Adipocyte (in vitro differentiated cells): ENCODE measurements at regions not wholly inside any gene's neighbourhood (a gene's known extent, or its start where the extent isn't known, plus 50 kb on each side); places are given as distances from the start of the nearest gene placed in this dataset.
"Not testable (repeated sequence)": the region's sequence is repeated elsewhere in the genome, so short reads cannot be mapped to it uniquely, and the experiment has no call there.

Experiments used
- DNase-seq: peaks from one replicate; pipeline ENCODE4 v3.0.0-alpha.2; 2015; ENCODE audit warnings: low read depth
- H3K27me3 ChIP-seq: replicated peaks from 2 replicates; pipeline ENCODE4 v1.7.0; 2013; ENCODE audit warnings: mild to moderate bottlenecking, low read length, moderate library complexity; ENCODE audit not compliant: control insufficient read depth, insufficient read depth
- H3K36me3 ChIP-seq: 2 replicates; pipeline ENCODE4 v1.7.0; 2013; ENCODE audit warnings: low read length, mild to moderate bottlenecking, moderate library complexity; ENCODE audit not compliant: control insufficient read depth, insufficient read depth, severe bottlenecking
- H3K4me1 ChIP-seq: 2 replicates; pipeline ENCODE4 v1.7.0; 2013; ENCODE audit warnings: mild to moderate bottlenecking, low read length, moderate library complexity; ENCODE audit not compliant: control insufficient read depth, insufficient read depth
- H3K4me3 ChIP-seq: 2 replicates; pipeline ENCODE4 v1.7.0; 2013; ENCODE audit warnings: mild to moderate bottlenecking, low read length, moderate library complexity
- H3K9ac ChIP-seq: 2 replicates; pipeline ENCODE4 v1.7.0; 2013; ENCODE audit warnings: mild to moderate bottlenecking, low read length, moderate library complexity
- H3K9me3 ChIP-seq: 2 replicates; pipeline ENCODE4 v1.7.0; 2013; ENCODE audit warnings: mild to moderate bottlenecking, low read length, moderate library complexity; ENCODE audit not compliant: control insufficient read depth

GRCh38 chr20:53824779-53825178 is 231.1 kb upstream of the ZNF217 start:
- Histone ChIP-seq H3K9me3 (no peaks in the 10 kb centered on the region), H3K4me3 (no peak overlapping the region), H3K36me3 (no peaks in the 10 kb centered on the region), H3K4me1 (peaks cover 27% of the 10 kb centered on the region), H3K27me3 (no peaks in the 10 kb centered on the region), H3K9ac (no peak overlapping the region)
- DNase-seq = peak; percentile 46

- DNase-seq = no peak
- H3K9me3 ChIP-seq = peaks cover 5% of the 10 kb centered on the region
- H3K4me1 ChIP-seq = peaks cover 15% of the 10 kb centered on the region
- no peak overlapping the region for H3K9ac ChIP-seq
- no peaks in the 10 kb centered on the region for H3K27me3 ChIP-seq
- H3K36me3 ChIP-seq = no peaks in the 10 kb centered on the region
- H3K4me3 ChIP-seq = no peak overlapping the region
Observed at GRCh38 chr20:53823121-53823764, 229.6 kb upstream of the ZNF217 start.

- Histone ChIP-seq H3K9me3 (peaks cover 5% of the 10 kb centered on the region), H3K4me1 (peaks cover 8% of the 10 kb centered on the region), H3K27me3 (no peaks in the 10 kb centered on the region), H3K9ac (no peak overlapping the region), H3K36me3 (no peaks in the 10 kb centered on the region), H3K4me3 (no peak overlapping the region)
- DNase-seq = no peak
Observed at GRCh38 chr20:53822534-53822933, 228.9 kb upstream of the ZNF217 start.

GRCh38 chr20:53819973-53820451 is 226.4 kb upstream of the ZNF217 start:
- Histone ChIP-seq H3K27me3 (no peaks in the 10 kb centered on the region), H3K9ac (no peak overlapping the region), H3K9me3 (peaks cover 5% of the 10 kb centered on the region), H3K4me3 (no peak overlapping the region), H3K36me3 (no peaks in the 10 kb centered on the region), H3K4me1 (peaks cover 7% of the 10 kb centered on the region)
- no peak for DNase-seq

- Histone ChIP-seq H3K9ac (no peak overlapping the region), H3K27me3 (no peaks in the 10 kb centered on the region), H3K4me1 (peaks cover 14% of the 10 kb centered on the region), H3K9me3 (peaks cover 5% of the 10 kb centered on the region), H3K36me3 (no peaks in the 10 kb centered on the region), H3K4me3 (no peak overlapping the region)
- no peak for DNase-seq
Observed at GRCh38 chr20:53818457-53819177, 225.0 kb upstream of the ZNF217 start.

- peaks cover 15% of the 10 kb centered on the region for H3K4me1 ChIP-seq
- H3K9ac ChIP-seq, H3K27me3 ChIP-seq, H3K9me3 ChIP-seq, H3K36me3 ChIP-seq, H3K4me3 ChIP-seq, DNase-seq: not testable (repeated sequence)
Observed at GRCh38 chr20:53817513-53817912, 223.9 kb upstream of the ZNF217 start.

GRCh38 chr20:53816872-53817398 is 223.3 kb upstream of the ZNF217 start:
- Histone ChIP-seq H3K9me3 (peaks cover 5% of the 10 kb centered on the region), H3K36me3 (no peaks in the 10 kb centered on the region), H3K4me1 (peaks cover 15% of the 10 kb centered on the region), H3K4me3 (no peak overlapping the region), H3K27me3 (no peaks in the 10 kb centered on the region), H3K9ac (no peak overlapping the region)
- DNase-seq = no peak

- Histone ChIP-seq H3K9me3 (peaks cover 5% of the 10 kb centered on the region), H3K36me3 (no peaks in the 10 kb centered on the region), H3K9ac (no peak overlapping the region), H3K27me3 (no peaks in the 10 kb centered on the region), H3K4me1 (peaks cover 15% of the 10 kb centered on the region), H3K4me3 (no peak overlapping the region)
- DNase-seq = no peak
Observed at GRCh38 chr20:53815509-53815908, 221.9 kb upstream of the ZNF217 start.

- no peaks in the 10 kb centered on the region for H3K27me3 ChIP-seq
- DNase-seq = no peak
- H3K9ac ChIP-seq = no peak overlapping the region
- no peak overlapping the region for H3K4me3 ChIP-seq
- H3K9me3 ChIP-seq = peaks cover 5% of the 10 kb centered on the region
- peaks cover 15% of the 10 kb centered on the region for H3K4me1 ChIP-seq
- no peaks in the 10 kb centered on the region for H3K36me3 ChIP-seq
Observed at GRCh38 chr20:53814060-53814459, 220.4 kb upstream of the ZNF217 start.

- H3K4me1 ChIP-seq = peaks cover 15% of the 10 kb centered on the region
- no peaks in the 10 kb centered on the region for H3K36me3 ChIP-seq
- H3K27me3 ChIP-seq = no peaks in the 10 kb centered on the region
- H3K9me3 ChIP-seq = peaks cover 2% of the 10 kb centered on the region
- no peak overlapping the region for H3K4me3 ChIP-seq
- no peak overlapping the region for H3K9ac ChIP-seq
- no peak for DNase-seq
Observed at GRCh38 chr20:53813636-53814035, 220.0 kb upstream of the ZNF217 start.

GRCh38 chr20:53811577-53811976 is 217.9 kb upstream of the ZNF217 start:
- Histone ChIP-seq H3K27me3 (no peaks in the 10 kb centered on the region), H3K36me3 (no peaks in the 10 kb centered on the region), H3K9ac (no peak overlapping the region), H3K9me3 (no peaks in the 10 kb centered on the region), H3K4me3 (no peak overlapping the region), H3K4me1 (peaks cover 15% of the 10 kb centered on the region)
- DNase-seq = no peak
